ENCODE measurements at regions not wholly inside any gene's neighbourhood (a gene's known extent, or its start where the extent isn't known, plus 50 kb on each side); places are given as distances from the start of the nearest gene placed in this dataset.
"Not testable (repeated sequence)": the region's sequence is repeated elsewhere in the genome, so short reads cannot be mapped to it uniquely, and the experiment has no call there.

- DNase-seq, result no peak
Measured at GRCh38 chr12:47367912-47368537, 288.3 kb upstream of the AMIGO2 start.

- DNase-seq, result no peak
Measured at GRCh38 chr12:47366579-47366978, 286.8 kb upstream of the AMIGO2 start.

DNA sequence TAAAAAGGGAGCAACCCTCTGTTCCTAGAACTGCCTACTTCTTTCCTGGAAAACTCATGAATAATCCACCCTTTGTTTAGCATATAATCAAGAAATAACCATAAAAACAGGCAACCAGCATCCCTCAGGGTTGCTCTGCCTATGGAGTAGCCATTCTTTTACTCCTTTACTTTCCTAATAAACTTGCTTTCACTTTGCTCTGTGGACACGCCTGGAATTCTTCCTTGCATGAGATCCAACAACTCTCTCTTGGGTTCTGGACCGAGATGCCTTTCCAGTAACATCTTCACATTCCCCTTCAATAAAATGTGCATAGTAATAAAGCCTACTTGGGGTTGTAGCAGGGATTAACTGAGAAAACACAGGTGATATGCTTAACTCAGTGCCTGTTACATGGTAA lies 286.4 kb upstream of the AMIGO2 start:
- DNase-seq, result no peak

- not testable (repeated sequence) for DNase-seq
Measured at GRCh38 chr12:47365443-47366076, 285.8 kb upstream of the AMIGO2 start.

- no peak for DNase-seq
Measured at GRCh38 chr12:47364261-47364660, 284.5 kb upstream of the AMIGO2 start.

DNA sequence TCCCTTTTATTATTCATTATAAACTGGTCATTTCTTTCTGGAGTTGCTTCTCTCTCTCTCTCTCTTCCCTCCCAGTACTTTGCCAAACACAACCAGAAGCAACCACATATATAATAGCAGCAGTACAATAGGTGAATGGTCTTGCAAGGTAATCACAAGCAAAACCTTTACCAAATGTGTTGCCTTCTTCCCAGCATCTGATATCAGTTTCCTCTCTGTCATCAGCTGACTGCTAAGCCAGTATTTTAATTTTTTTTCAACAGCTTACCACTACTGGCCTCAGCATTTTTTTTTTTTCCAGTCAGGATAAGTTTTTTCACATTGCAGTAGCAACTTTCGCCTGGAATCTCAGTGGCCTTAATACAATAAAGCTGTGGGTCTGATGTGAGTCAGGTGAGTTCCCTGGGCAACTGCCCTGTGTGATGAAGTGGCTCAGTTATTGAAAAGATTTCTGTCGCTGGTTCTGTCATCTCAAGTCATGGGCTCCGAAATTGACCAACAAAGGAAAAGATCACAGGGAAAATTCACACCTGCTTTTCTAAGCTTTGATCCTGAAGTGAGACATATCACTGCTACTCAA lies 282.5 kb upstream of the AMIGO2 start:
- no peak for DNase-seq

- DNase-seq, result peak; percentile 66
Measured at GRCh38 chr12:47361389-47362021, 281.7 kb upstream of the AMIGO2 start.

DNA sequence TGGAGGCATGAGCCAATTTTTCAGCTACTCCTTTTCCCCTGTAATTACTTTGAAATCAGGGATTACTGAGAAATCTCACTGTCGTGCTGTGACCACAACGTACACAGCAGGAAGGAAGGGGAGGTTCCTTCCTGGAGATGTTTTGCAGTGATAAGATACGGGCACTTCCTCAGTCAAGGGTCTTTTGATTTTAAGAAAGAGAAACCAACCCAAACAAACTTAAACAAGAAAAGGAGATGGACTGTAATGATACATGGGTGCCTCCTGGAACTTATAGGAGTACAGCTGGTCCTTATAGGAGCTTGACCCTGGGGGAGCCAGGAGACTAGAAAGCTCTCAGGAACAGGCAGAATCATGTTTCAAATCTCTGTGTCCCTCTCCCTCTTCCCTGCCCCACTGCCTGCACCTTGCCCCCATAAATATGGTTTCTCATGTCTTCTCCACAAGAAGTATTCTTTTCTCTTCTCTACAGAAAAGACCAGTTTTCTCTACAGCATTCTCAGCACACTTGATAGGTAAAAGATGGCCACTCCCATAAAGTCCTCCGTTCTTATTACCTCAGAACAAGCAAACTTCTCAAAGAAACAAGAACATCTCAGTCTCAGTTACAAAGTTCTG lies 281.1 kb upstream of the AMIGO2 start:
- DNase-seq, result peak; percentile 20

GRCh38 chr12:47360093-47360480 lies 280.3 kb upstream of the AMIGO2 start:
- DNase-seq, result no peak

DNA sequence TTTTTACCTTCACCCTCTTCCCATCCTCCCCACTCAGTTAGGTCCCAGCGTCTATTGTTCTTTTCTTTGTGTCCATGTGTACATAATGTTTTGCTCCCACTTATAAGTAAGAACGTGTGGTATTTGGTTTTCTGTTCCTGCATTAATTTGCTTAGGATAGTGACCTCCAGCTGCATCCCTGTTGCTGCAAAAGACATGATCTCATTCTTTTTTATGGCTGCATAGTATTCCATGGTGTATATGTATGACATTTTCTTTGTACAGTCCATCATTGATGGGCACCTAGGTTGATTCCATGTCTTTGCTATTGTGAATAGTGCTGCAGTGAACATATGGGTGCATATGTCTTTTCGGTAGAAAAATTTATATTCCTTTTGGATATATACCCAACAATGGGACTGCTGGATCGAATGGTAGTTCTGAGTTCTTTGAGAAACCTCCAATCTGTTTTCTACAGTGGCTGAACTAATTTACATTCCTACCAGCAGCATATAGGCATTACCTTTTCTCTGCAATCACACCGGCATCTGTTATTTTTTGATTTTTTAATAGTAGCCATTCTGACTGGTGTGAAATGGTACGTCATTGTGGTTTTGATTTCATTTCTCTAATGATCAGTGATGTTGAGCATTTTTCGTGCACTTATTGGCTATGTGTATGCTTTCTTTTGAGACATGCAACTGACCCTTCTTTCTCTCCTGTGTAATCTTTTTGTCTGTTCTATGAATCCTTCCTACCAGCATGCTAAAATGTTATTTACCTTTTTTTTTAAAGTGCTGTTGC lies 279.7 kb upstream of the AMIGO2 start:
- no peak for DNase-seq

DNA sequence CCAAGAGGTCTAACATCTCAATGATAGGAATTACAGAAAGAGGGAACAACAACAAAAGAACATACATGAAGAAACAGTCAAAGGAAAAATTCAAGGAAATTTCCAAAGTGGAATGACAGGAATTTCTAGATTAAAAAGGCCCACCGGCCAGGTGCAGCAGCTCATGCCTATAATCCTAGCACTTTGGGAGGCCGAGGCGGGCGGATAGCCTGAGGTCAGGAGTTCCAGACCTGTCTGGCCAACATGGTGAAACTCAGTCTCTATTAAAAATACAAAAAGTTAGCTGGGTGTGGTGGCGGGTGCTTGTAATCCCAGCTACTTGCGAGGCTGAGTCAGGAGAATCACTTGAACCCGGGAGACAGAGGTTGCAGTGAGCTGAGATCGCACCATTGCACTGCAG lies 277.2 kb upstream of the AMIGO2 start:
- DNase-seq, result not testable (repeated sequence)

GRCh38 chr12:47356129-47356700 lies 276.5 kb upstream of the AMIGO2 start:
- peak; percentile 22 for DNase-seq

DNA sequence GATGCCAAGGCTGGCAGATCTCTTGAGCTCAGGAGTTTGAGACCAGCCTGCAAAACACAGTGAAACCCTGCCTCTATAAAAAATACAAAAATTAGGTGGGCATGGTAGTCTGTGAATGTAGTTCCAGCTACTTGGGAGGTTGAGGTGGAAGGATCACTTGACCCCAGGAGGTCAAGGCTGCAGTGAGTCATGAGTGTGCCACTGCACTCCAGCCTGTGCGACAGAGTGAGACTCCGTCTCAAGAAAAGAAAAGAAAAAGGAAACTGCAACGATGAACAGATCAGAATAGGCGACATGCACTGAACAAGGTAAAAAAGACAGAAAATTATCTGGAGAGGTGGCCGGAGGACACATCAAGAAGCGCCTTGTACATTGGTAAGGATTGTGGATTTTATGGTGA lies 273.7 kb upstream of the AMIGO2 start:
- no peak for DNase-seq

GRCh38 chr12:47352067-47352466 lies 272.3 kb upstream of the AMIGO2 start:
- no peak for DNase-seq

GRCh38 chr12:47351526-47351925 lies 271.8 kb upstream of the AMIGO2 start:
- no peak for DNase-seq

- no peak for DNase-seq
Measured at GRCh38 chr12:47350062-47350408, 270.3 kb upstream of the AMIGO2 start.

- no peak for DNase-seq
Measured at GRCh38 chr12:47349137-47350061, 269.6 kb upstream of the AMIGO2 start.

GRCh38 chr12:47348206-47348605 lies 268.4 kb upstream of the AMIGO2 start:
- no peak for DNase-seq

DNA sequence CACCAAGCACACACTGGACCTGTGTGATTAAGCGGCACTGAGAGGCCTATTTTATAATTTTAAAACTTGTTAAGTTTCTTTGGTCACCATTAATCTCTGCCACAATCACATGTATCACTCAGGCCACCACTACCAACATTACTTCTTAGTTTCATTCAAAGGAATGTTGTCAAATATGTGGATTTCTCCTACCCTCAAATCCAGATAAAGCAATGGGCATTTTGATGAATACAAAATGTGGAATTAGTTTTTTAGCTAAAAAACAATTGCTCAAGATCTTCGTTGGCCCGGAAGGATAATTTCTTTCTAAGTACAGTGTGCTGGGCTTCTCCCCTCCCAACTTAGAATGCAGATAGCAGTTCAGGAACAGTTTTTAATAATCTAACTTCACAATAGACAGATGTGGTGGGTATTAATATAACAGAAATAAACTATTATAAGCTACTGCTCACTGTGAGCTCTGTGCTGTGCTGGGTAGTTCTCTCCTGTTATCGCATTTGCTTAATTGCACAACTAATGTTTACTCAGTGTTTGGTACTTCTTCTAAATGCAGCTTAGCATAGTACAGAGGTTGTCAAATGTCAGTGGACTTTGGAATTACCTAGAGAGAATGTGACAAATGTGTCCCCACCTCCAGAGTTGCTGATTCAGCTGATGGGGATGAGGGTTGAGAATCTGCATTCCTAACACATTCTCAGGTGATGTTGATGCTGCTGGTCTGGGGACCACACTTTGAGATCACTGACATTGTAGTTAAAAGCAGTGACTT lies 266.7 kb upstream of the AMIGO2 start:
- no peak for DNase-seq

GRCh38 chr12:47343684-47344567 lies 264.2 kb upstream of the AMIGO2 start:
- no peak for DNase-seq
